ENCODE measurements at regions not wholly inside any gene's neighbourhood (a gene's known extent, or its start where the extent isn't known, plus 50 kb on each side); places are given as distances from the start of the nearest gene placed in this dataset.

- ATAC-seq (no peak), DNase-seq (no peak)
- no peak for TF ChIP-seq CTCF (IDR thresholded peaks at IDR 0.05)
- intact Hi-C loops (cut with DNase I), result no loop called here
- no peaks in the 10 kb centered on the region for H3K36me3 ChIP-seq
- no peak overlapping the region for H3K4me3 ChIP-seq
- no peaks in the 10 kb centered on the region for H3K27me3 ChIP-seq
- no peak overlapping the region for H3K27ac ChIP-seq
- no peaks in the 10 kb centered on the region for H3K4me1 ChIP-seq
- peaks cover 0 to 31% of the 10 kb centered on the region in 2 donors for H3K9me3 ChIP-seq
These were observed 2350.4 kb upstream of the RAG2 start for GRCh38 chr11:38948392-38948791.

GRCh38 chr11:38937709-38938108 is 2339.7 kb upstream of the RAG2 start:
- Histone ChIP-seq H3K9me3 (peaks cover 0 to 7% of the 10 kb centered on the region in 2 donors), H3K27ac (no peak overlapping the region), H3K36me3 (no peaks in the 10 kb centered on the region), H3K4me3 (no peak overlapping the region), H3K27me3 (no peaks in the 10 kb centered on the region), H3K4me1 (no peaks in the 10 kb centered on the region)
- DNase-seq, result no peak
- TF ChIP-seq CTCF (IDR thresholded peaks at IDR 0.05), result no peak
- intact Hi-C loops (cut with DNase I), result no loop called here
- ATAC-seq, result no peak

DNA sequence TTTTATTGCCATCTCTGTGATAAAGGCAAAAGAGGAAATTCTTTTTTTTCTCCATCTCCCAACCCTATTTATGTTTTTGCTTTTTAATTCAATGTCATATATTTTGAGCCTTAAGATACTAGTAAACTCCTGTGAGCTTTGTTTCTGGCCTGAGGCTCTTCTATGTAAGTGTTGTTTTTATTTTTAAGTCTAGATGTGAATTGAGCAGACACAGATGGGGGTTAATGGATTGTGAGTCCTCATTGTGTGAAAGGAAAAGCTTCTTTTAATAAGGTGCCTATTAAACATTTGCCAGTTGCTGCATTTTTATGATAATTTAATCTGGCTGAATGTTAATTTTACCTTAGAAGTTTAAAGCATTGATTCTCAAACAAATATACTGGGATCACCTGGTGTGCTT is 2337.9 kb upstream of the RAG2 start:
- no peak overlapping the region for H3K27ac ChIP-seq
- intact Hi-C loops (cut with DNase I), result no loop called here
- TF ChIP-seq CTCF (IDR thresholded peaks at IDR 0.05), result no peak
- ATAC-seq, result no peak
- peaks cover 0 to 18% of the 10 kb centered on the region in 2 donors for H3K9me3 ChIP-seq
- no peak for DNase-seq
- H3K4me1 ChIP-seq, result no peaks in the 10 kb centered on the region
- no peak overlapping the region for H3K4me3 ChIP-seq
- no peaks in the 10 kb centered on the region for H3K36me3 ChIP-seq
- no peaks in the 10 kb centered on the region for H3K27me3 ChIP-seq

DNA sequence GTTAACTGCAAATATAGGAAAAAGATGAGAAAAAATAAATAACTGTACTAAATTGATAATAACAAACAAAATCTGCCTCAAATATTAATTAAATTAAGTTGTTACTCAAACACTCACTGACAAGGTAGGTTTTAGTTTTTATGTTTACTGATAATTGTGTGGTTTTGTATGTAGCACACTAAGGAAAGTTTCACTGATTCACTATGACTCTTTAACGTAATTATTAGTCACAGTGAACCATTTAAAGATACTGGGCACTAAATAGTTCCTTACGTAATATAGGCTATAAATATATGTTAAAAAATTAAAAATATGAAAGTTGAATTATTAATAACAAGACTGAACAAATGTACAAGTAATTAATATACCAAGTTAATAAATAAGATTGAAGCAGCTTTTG is 2330.0 kb upstream of the RAG2 start:
- Histone ChIP-seq H3K36me3 (no peaks in the 10 kb centered on the region), H3K9me3 (peaks cover 0 to 11% of the 10 kb centered on the region in 2 donors), H3K4me3 (no peak overlapping the region), H3K27ac (no peak overlapping the region), H3K4me1 (no peaks in the 10 kb centered on the region), H3K27me3 (no peaks in the 10 kb centered on the region)
- ATAC-seq, result no peak
- intact Hi-C loops (cut with DNase I), result no loop called here
- no peak for DNase-seq
- no peak for TF ChIP-seq CTCF (IDR thresholded peaks at IDR 0.05)

DNA sequence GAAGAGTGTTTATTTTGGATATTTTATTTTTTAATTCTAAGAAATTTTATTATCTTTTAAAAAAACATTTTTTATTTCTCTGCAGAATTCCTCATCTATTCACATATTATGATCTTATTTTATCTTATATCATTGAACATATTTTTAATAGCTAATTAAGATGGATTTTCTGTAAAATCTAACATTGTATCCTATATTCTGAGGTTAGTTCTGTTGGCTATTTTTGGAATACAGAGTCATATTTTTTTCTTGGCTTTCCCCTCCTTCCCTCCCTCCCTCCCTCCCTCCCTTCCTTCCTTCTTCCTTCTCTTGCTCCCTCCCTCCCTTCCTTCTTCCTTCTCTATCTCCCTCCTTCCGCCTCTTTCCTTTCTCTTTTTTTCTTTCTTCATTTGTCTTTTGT is 2326.6 kb upstream of the RAG2 start:
- no peaks in the 10 kb centered on the region for H3K4me1 ChIP-seq
- peaks cover 0 to 12% of the 10 kb centered on the region in 2 donors for H3K9me3 ChIP-seq
- H3K27me3 ChIP-seq, result no peaks in the 10 kb centered on the region
- H3K27ac ChIP-seq, result no peak overlapping the region
- no peak for TF ChIP-seq CTCF (IDR thresholded peaks at IDR 0.05)
- H3K4me3 ChIP-seq, result no peak overlapping the region
- DNase-seq, result no peak
- intact Hi-C loops (cut with DNase I), result no loop called here
- no peaks in the 10 kb centered on the region for H3K36me3 ChIP-seq
- no peak for ATAC-seq
